ENCODE measurements at regions not wholly inside any gene's neighbourhood (a gene's known extent, or its start where the extent isn't known, plus 50 kb on each side); places are given as distances from the start of the nearest gene placed in this dataset.

DNA sequence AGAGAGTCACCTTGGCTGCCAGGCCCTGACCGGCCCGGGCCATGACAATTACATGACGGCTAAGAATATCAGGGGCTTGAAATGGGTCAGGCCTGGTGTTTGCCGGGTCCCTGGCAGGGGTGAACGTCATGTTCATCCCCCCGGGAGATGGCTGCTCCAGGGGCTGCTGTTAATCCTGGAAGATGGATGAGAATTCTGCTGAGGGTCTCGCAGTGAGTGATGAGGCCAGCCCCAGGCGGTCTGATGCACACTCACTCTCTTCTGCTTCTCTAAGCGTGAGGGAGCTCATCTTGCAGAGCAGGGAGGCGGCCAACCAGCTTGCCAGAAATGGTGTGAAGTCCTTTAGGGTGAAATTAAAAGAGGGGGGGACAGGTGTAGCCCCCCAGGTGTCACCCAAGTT is 101.3 kb upstream of the ANO1 start:
- no peaks in the 10 kb centered on the region for H3K27me3 ChIP-seq (ENCODE audit: insufficient read depth, low read length)
- no peaks in the 10 kb centered on the region for H3K9me2 ChIP-seq (ENCODE audit: insufficient read depth)
- TF ChIP-seq EGR1 (IDR thresholded peaks at IDR 0.05; ENCODE audit: low read depth), result no peak
- TF ChIP-seq TCF7L2 (IDR thresholded peaks at IDR 0.05; ENCODE audit: borderline replicate concordance, extremely low read depth, insufficient read depth, insufficient read length), result no peak
- TF ChIP-seq, protein P1, sequence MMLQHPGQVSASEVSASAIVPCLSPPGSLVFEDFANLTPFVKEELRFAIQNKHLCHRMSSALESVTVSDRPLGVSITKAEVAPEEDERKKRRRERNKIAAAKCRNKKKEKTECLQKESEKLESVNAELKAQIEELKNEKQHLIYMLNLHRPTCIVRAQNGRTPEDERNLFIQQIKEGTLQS (IDR thresholded peaks at IDR 0.05), result no peak
- TF ChIP-seq CBX3 (IDR thresholded peaks at IDR 0.05; ENCODE audit: low read depth), result no peak
- TF ChIP-seq, protein P2, sequence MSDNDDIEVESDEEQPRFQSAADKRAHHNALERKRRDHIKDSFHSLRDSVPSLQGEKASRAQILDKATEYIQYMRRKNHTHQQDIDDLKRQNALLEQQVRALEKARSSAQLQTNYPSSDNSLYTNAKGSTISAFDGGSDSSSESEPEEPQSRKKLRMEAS (IDR thresholded peaks at IDR 0.05), result no peak
- TF ChIP-seq EZH2phosphoT487 (IDR thresholded peaks at IDR 0.05; ENCODE audit: borderline replicate concordance), result no peak
- TF ChIP-seq, protein P3, sequence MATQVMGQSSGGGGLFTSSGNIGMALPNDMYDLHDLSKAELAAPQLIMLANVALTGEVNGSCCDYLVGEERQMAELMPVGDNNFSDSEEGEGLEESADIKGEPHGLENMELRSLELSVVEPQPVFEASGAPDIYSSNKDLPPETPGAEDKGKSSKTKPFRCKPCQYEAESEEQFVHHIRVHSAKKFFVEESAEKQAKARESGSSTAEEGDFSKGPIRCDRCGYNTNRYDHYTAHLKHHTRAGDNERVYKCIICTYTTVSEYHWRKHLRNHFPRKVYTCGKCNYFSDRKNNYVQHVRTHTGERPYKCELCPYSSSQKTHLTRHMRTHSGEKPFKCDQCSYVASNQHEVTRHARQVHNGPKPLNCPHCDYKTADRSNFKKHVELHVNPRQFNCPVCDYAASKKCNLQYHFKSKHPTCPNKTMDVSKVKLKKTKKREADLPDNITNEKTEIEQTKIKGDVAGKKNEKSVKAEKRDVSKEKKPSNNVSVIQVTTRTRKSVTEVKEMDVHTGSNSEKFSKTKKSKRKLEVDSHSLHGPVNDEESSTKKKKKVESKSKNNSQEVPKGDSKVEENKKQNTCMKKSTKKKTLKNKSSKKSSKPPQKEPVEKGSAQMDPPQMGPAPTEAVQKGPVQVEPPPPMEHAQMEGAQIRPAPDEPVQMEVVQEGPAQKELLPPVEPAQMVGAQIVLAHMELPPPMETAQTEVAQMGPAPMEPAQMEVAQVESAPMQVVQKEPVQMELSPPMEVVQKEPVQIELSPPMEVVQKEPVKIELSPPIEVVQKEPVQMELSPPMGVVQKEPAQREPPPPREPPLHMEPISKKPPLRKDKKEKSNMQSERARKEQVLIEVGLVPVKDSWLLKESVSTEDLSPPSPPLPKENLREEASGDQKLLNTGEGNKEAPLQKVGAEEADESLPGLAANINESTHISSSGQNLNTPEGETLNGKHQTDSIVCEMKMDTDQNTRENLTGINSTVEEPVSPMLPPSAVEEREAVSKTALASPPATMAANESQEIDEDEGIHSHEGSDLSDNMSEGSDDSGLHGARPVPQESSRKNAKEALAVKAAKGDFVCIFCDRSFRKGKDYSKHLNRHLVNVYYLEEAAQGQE (IDR thresholded peaks at IDR 0.05; ENCODE audit: low read depth), result no peak
- TF ChIP-seq ZNF274 (IDR thresholded peaks at IDR 0.05; ENCODE audit: low read depth, low read length), result no peak
- no peak for TF ChIP-seq POLR2AphosphoS5 (IDR thresholded peaks at IDR 0.05; ENCODE audit: low read depth, low read length)
- H3K9ac ChIP-seq (ENCODE audit: low read length), result no peak overlapping the region
- no peak overlapping the region for H3K27ac ChIP-seq (ENCODE audit: low read depth, low read length)
- H2AFZ ChIP-seq (ENCODE audit: low read depth, low read length, poor library complexity, severe bottlenecking), result no peak overlapping the region
- intact Hi-C loops (cut with micrococcal nuclease), result no loop called here
- no TSS peak for BruUV-seq (replicated peaks)
- H3K4me2 ChIP-seq (ENCODE audit: low read length), result no peak overlapping the region
- H3K79me2 ChIP-seq (ENCODE audit: insufficient read depth, low read length), result no peaks in the 10 kb centered on the region
- H3K9me3 ChIP-seq (ENCODE audit: control insufficient read depth in 1 of 2, insufficient read depth in 1 of 2, low read depth in 1 of 2, low read length in 2 of 2), result no peaks in the 10 kb centered on the region
- ATAC-seq, result no peak
- ChIA-PET CTCF (no interaction called here), POLR2A (no interaction called here), RAD21 (ENCODE audit: low non-redundant PET in 1 of 2, low total read pairs in 2 of 2, uncharacterized antibody in 2 of 2, unreplicated experiment in 2 of 2) (no interaction called here)
- H3K4me3 ChIP-seq (replicated peaks in 1 of 2; ENCODE audit: low read depth in 1 of 2, low read length in 2 of 2), result no peak overlapping the region
- no peaks in the 10 kb centered on the region for H3K36me3 ChIP-seq (ENCODE audit: control insufficient read depth in 1 of 2, insufficient read depth in 2 of 2, low read length in 2 of 2)
- H3K4me1 ChIP-seq (ENCODE audit: control insufficient read depth in 1 of 2, insufficient read depth in 2 of 2, low read length in 2 of 2), result peaks cover 0 to 4% of the 10 kb centered on the region in 2 experiments; a peak in 2 of 4 replicates
- H4K20me1 ChIP-seq (ENCODE audit: insufficient read depth), result no peaks in the 10 kb centered on the region
- DNase-seq (ENCODE audit: low read depth, low spot score), result no peak

All from HCT116 (cell line).